GM21619 (cell line): ENCODE measurements at regions not wholly inside any gene's neighbourhood (a gene's known extent, or its start where the extent isn't known, plus 50 kb on each side); places are given as distances from the start of the nearest gene placed in this dataset.
"Not testable (repeated sequence)": the region's sequence is repeated elsewhere in the genome, so short reads cannot be mapped to it uniquely, and the experiment has no call there.

Experiments
- ATAC-seq: cut with Tn5 transposase; IDR thresholded peaks from one replicate; pipeline ENCODE4 v1.9.1; 2021; ENCODE audit not compliant: unreplicated experiment

DNA sequence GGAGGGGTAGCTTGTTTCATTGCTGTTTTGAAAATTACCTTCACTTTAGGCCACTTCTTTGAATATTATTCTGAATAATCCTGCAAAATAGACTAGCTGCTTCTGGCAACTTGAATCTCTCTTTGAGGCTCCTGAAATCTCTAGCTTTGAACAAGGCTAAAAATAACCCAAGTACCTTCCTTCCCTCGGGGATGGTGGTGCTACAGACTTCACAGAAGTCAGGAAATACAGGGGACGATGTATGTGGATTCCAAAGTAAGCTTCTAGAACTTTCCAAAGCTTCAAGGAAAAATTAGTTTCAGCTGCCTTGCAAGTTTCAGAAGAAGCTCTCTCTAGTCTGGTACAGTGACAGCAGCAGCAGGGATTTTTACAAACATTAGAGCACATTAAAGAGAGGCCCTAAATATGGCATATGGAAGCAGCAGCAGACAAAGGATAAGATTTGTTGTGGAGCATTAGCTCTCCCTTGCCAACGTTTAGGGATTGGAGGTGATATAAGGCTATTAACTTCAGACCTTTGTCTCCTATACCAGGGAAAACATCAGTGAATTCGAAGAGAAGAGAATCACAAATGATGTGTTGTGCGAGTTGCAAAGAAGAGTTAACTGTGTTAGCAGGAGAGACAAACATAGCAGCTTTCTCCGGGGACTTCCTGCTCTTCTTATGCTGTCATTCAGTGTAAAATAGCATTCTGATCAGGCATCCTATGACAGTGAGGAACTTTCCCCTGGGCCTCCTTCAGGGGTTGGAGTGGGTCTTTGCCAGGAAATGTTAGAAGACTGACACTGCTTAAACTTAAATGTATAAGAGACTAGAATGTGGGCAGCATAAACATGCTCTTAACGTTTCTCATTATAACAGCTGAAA is 783.0 kb upstream of the ARPP21 start:
- no peak for ATAC-seq

DNA sequence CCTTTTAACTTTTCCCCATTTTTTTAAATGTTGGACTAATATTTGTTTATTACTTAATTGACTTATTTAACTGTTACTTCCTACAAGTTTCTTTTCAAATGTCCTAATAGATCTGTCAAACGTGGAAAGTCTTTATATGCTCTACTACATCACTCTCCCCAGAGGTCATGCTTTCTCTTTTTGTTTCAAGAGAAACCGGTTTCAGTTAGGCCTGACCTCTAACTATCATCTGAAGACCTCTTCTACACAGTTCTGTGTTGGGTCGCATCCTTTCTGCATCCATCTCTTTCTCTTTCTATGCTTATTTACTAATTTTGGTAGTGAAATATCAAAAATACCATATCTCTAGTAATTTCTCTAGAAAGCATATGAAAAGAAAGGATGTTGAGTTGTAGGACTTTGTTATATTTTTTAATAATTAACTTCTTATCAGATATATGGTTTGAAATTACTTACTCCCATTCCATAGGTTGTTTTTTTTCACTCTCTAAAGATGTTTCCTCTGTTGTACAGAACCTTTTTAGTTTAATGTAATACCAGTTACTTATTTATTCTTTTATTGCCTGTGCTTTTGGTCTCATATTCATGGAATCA is 781.2 kb upstream of the ARPP21 start:
- ATAC-seq, result peak; percentile 53

DNA sequence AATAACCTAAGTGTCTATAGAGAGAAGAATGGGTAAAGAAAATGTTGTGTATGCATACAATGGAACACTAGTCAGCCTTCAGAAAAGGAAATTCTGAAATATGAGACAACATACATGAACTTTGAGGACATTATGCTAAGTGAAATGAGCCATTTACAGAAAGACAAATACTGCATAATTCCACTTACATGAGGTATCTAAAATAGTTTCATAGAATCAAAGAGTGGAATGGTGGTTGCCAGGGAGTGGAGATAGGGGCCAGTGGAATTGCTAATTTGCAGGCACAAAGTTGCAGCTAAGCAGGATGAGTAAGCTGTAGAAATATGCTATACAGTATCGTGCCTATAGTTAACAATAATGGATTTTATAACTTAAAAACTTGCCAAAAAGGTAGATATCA is 779.6 kb upstream of the ARPP21 start:
- ATAC-seq, result no peak

DNA sequence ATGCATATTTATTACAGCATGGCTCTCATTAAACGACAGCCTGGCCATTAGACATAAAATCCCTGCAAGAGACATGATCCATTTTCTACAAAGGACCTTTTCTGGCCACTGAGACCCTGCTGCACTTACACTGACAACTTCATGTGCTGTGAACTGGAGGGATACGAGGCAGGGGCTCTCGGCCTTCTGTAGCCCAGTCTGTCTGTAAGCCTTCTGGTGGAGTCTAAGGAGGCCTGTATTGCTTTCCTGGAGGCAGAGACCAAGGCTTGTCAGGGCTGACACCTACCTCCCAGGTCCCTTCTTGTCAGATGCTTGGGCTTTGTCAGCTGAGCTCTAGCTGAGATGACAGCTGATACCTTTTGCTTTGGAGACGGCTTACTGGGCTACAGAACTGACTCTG is 776.9 kb upstream of the ARPP21 start:
- no peak for ATAC-seq

DNA sequence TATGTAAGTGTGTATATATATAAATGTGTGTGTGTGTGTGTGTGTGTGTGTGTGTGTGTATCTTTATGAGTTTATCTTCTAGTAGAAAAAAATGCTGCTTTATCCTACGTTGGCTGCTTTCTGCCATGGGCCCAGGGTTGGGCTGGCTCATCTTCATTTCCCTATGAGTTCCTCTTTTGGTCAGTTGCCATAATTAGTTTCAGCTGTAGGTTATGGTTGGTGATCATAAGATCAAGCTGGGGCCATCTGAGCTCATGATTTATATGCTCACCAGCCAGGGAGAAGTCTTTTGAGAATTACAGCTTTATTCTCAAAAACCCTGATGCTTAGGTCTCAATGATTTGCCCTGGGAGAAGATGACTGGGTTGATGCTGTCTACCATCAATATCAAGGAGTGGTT is 775.8 kb upstream of the ARPP21 start:
- ATAC-seq, result no peak

DNA sequence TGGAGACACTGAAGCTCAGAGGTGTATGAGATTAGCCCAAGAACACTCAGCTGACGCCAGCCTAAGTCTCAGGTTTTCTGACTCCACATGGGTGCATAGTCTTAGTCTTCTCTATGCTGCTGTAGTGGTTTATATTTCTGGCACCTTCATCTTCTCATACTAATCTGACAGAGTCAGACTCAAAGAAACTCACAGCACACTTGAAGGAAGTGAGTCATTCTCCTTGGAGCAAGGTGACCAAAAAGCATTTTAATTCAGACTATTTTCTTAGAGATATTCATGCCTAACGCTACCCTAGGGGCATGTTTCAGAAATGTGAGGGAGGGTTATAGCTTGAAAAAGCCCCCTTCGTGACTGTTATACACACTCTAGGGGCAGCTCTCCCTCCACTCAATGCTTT is 775.3 kb upstream of the ARPP21 start:
- ATAC-seq, result no peak

DNA sequence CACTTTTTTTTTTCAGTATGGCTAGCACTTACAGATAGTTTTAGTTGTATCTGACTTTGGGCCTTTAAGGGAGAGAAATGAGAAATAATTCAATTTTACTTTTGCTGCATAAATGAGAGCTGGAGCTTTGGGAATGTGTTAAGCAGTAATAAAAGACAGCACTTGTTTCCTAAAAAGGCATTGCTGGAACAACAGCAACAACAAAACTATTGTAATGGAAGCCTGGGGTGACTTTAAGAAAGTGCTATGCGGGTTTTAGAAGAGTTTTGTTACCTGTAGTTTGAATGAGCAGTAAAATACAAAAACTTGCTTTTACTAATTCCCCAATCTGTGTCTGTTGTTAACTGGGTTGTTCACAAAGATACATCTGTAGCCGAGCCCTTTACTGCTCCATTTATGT is 774.0 kb upstream of the ARPP21 start:
- ATAC-seq, result no peak

DNA sequence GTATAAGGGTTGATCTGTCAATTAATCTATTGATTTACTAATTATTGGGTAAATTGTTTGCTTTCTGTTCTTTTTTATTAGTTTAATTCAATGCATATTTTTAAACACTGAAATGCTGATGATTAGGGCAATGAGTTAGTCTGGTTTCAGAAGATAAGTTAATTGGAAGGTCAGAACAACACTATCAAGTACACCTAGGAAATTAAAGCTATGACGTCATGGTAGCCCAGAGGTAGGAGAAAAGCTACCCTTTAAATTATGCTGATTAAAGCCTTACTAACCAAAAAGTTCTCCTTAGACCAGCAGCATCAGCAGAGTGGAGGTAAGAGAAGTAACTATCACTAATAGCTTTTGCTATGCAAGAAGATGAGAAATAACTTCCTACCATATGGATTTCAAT is 770.4 kb upstream of the ARPP21 start:
- ATAC-seq, result no peak

DNA sequence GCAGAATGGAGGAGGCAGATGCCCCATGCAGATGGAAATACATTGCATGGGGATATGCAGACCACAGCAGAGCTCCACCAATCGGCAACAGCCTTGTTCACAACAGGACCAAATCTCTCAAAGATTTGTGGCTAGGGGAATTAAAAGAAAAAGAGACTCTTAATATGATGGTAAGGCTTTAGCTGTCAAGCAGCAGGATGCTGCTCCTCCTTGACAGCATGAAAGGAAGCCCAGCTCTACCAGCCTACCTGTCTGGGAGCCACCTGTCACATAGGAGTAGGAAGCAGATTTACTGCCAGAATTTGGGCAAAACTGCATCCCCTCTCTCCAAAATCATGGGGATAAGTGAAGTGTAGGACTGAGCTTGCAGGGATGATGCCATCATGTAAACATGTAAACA is 769.6 kb upstream of the ARPP21 start:
- ATAC-seq, result no peak

DNA sequence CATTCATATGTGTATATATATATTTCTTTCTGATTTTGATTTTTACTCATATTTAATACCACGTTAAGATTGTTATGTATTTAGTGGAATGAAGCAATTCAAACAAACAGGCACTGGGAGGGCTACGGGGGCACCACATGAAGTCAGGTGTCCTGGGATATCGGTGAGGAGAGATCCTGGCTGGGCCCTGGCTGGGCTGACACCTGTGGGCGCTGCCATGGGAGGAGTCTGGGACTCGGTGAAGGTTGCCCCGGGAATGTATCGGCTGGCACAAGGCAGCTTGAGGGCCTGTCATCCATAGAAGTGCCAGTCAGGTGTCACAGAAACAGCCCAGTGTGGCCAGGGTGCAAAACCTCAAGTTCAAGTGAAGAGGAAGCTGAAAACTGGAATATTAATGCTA is 766.9 kb upstream of the ARPP21 start:
- ATAC-seq, result no peak

DNA sequence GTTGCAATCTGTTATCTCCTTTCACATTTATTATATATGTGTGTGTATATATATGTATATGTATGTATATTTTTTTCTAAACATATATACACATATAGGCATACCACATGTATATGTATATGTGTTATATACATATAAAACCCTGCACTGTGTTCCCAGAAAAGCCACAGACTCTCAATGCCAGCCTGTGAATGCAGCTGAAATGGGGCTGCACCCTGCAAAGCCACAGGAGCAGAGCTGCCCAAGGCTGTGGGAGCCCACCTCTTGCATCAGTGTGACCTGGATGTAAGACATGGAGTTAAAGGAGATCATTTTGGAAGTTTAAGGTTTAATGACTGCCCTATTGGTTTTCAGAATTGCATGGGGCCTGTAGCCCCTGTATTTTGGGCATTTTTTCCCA is 762.3 kb upstream of the ARPP21 start:
- no peak for ATAC-seq

DNA sequence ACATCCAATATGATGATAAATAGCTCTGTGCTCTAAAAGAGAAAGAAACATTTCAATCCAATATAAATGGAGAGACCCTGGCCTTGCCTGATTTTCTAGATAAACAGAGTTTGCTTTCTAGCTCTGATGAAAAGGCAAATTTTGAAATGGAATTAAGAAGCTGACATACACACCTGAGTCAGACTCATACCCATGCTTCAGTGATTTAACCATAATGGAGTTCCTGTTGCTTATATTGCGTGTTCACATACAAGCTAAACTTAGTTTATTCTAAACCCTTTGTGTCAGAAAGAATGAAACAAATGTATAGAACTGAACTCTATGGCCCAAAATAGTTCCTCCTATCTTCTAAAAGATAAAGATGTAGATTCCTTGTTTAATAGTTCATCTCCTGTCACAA is 760.8 kb upstream of the ARPP21 start:
- ATAC-seq, result no peak

DNA sequence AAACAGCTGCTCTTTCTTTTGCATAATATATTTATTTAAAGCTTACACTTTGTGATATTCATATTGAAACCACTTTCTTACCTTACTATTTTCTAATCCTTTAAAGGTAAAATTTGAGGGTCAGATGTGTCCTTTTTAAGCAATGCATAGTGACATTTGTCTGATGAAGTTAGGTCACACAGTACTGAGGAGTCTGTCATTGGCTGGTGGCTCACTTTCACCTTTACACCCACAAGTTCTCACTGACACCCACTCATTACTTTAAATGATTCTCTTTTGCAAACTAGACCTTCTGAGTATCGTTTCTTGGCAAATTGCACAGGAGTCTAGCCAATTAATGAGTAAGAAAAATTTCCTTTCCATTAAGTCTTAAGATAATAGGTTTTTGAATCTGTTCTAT is 758.3 kb upstream of the ARPP21 start:
- ATAC-seq, result no peak

DNA sequence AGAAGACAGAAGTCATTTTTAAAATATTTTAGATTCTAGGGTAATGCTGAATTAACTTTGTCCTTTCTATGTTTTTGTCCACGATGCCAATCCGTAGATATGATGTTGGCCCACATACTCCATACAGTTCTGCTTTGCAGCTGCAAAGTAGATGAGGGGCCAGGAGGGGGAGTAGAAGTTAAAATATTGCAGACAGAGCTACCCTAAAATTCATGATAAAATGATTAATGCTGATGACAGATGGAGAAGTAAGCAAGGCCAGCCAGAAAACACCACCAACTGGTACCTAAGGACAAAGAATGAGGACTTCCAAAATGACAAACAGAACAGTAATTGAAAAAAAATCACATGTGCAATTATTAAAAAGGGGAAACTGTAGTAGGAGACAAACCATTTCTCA is 756.6 kb upstream of the ARPP21 start:
- ATAC-seq, result no peak

DNA sequence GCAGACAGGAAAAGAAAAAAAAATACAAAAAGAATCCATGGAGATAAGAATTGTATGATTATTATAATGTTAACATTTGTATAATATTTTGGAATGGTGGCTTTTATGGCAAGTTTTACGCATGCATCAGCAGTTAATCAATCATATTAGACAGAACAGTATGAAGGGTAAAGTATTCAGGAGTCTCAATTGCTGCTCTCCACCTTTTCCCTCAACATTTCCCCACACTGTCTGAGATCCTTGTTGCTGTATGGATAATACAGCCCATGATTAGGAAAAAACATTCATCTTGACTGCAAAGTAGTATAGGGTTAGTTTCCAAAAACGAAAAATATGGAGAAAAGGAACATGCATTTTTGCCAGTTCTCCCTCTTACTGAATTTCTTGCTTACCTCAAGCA is 755.3 kb upstream of the ARPP21 start:
- no peak for ATAC-seq

DNA sequence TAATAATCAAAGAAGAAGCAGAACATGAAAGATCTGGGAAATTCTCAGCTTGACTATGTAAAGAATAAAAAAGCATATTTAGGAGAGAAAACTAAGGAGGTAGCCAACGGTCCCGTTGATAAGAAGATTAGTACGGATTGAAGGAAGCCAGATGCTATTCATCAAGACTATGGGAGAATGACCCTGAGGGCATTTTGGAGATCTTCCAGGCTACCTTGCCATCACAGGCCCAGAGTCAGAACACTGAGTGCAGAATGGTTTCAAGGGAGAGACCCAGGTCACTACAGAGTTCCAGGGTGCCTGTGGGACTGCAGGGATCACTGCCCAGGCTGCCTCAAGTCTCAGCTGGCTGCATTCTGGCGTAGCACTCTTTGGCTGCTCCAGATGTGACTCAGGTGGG is 752.9 kb upstream of the ARPP21 start:
- ATAC-seq, result no peak

DNA sequence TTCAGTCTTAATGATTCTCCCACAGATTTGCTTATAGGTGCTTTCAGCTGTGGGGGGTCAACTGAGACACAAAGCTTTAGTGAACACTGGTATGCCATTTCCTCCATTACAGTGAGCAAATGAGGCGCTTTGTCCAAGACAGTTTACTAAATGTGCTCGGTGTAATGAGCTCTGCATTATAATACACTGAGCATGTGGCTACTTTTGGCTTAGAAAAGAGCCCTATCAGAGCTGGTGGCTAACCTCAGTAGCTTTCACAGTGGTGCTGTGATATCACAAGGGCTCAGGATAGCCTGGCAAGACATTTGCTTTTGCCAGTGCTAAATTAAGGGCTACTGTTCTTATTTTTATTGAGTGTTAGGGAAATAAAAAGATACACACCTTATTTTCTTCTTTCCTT is 749.7 kb upstream of the ARPP21 start:
- no peak for ATAC-seq

DNA sequence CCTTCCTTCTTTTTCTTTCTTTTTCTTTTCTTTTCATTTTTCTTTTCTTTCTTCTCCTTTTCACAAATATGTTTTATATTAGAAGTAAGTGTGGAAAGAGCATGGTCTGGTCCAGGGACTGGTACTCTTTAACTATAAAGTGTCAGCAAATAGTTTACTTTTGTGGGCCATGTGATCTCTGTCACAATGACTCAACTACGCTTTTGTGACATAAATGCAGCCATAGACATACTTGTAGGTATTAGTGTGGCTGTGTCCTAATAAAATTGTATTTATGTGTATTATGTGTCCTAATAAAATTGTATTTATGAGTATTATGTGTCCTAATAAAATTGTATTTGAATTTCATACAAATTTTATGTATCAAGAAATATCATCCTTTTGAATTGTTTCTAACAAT is 749.1 kb upstream of the ARPP21 start:
- ATAC-seq, result no peak

DNA sequence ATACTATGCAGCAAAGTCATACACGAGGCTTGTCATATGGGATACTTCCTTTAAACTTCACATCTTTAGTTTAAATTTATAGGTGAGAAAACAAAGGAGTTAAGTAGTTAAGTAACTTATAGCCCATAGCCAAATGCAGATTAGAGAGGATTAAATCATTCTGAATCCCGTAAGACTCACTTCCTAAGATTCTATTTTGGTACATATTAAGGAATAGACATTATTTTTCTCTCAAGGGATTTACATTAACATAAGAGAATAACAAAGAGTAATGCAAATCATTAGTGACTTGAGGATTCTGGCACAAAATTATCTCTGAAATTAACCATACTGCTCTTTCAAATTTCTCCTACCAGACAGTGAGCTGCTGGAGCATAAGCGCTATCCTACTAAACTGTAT is 747.4 kb upstream of the ARPP21 start:
- no peak for ATAC-seq

DNA sequence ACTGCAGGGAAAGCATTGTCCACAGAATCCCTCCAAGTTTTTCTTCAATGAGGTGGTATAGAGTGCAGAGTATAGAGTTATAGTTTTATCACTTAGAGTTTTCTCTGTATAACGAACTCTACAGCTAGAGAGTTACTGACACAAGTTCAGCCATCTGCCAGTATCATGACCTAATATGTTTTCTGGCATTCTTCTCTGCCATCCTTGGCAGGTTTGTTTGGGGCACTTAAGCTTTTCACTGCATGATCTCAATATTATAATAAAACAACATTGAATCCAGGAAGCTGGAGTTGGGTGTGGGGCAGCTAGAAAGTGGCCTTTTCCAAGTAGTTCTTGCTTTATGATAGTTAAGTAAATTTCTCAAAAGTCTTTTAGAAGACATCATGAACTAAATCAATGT is 743.5 kb upstream of the ARPP21 start:
- ATAC-seq, result no peak

DNA sequence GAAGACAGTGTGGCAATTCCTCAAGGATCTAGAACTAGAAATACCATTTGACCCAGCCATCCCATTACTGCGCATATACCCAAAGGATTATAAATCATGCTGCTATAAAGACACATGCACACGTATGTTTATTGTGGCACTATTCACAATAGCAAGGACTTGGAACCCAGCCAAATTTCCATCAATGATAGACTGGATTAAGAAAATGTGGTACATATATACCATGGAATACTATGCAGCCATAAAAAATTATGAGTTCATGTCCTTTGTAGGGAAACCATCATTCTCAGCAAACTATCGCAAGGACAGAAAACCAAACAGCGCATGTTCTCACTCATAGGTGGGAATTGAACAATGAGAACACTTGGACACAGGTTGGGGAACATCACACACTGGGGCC is 729.6 kb upstream of the ARPP21 start:
- ATAC-seq, result not testable (repeated sequence)

DNA sequence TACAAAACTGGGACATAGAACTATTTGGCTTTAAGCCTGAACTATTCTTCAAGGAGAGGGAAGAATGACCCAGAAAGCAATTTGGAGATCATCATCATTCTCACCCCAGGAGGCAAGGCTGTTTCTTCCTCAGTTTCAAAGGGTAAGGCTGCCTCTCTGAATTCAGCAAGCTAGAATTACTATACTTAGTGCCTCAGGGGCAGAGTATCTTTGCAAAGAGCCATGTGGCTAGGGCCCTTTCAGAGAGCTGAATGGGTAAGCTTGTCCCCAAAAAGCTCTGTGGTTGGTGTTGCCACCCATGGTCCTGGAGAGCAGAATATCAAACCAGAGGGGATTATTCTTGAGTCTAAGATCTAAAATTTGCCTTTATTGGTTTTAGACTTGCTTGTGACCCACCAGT is 720.3 kb upstream of the ARPP21 start:
- ATAC-seq, result no peak

DNA sequence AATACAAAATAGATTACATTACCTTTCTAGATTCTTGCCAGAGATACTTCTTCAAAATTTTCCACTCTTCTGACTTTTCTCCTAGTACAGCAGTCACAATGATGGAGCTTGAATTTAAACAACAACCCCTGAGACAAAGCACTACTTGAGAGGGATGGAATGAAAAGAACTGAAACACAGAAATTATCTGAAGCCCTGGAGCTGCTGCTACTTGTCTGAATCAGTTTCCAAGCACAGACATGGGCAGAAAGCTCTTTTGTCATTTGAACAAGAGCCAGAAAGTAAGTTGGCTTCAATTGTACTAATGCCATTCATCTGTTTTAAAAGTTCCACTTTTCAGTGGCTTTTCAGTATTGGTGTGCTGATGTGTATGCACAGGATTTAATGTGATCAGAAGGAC is 718.5 kb upstream of the ARPP21 start:
- no peak for ATAC-seq
